Hepatocyte (in vitro differentiated cells): ENCODE measurements at regions not wholly inside any gene's neighbourhood (a gene's known extent, or its start where the extent isn't known, plus 50 kb on each side); places are given as distances from the start of the nearest gene placed in this dataset.

Experiments used
- DNase-seq: peaks from one replicate; pipeline ENCODE4 v3.0.0-alpha.2; 2016; ENCODE audit warnings: low spot score
- H2AFZ ChIP-seq: fragments of 200-600 bp; sonication (generic); 2 replicates; pipeline ENCODE4 v1.6.0; 2016; ENCODE audit warnings: antibody characterized with exemption, mild to moderate bottlenecking
- H3K27ac ChIP-seq: fragments of 200-600 bp; sonication (generic); 2 replicates; pipeline ENCODE4 v1.5.1; 2016; ENCODE audit warnings: mild to moderate bottlenecking
- H3K27me3 ChIP-seq: fragments of 200-600 bp; sonication (generic); 2 replicates; pipeline ENCODE4 v1.6.1; 2016
- H3K36me3 ChIP-seq: fragments of 200-600 bp; sonication (generic); replicated peaks from 2 replicates; pipeline ENCODE4 v1.5.1; 2016; ENCODE audit warnings: low read depth; ENCODE audit not compliant: insufficient read depth
- H3K4me1 ChIP-seq: fragments of 200-600 bp; sonication (generic); 2 replicates; pipeline ENCODE4 v1.5.1; 2016; ENCODE audit warnings: mild to moderate bottlenecking, moderate library complexity; ENCODE audit not compliant: insufficient read depth
- H3K4me2 ChIP-seq: fragments of 200-600 bp; sonication (generic); 2 replicates; pipeline ENCODE4 v1.6.0; 2016
- H3K4me3 ChIP-seq: fragments of 200-600 bp; sonication (generic); 2 replicates; pipeline ENCODE4 v1.5.1; 2016; ENCODE audit warnings: mild to moderate bottlenecking
- H3K79me2 ChIP-seq: fragments of 200-600 bp; sonication (generic); 2 replicates; pipeline ENCODE4 v1.6.0; 2017; ENCODE audit warnings: mild to moderate bottlenecking
- H3K9me2 ChIP-seq: fragments of 200-600 bp; sonication (generic); replicated peaks from 2 replicates; pipeline ENCODE4 v1.6.0; 2017; ENCODE audit warnings: mild to moderate bottlenecking; ENCODE audit not compliant: insufficient read depth
- H3K9me3 ChIP-seq: fragments of 200-600 bp; sonication (generic); 2 replicates; pipeline ENCODE4 v1.5.1; 2016; ENCODE audit warnings: low read depth, mild to moderate bottlenecking
- H4K20me1 ChIP-seq: fragments of 200-600 bp; sonication (generic); 2 replicates; pipeline ENCODE4 v1.6.0; 2016; ENCODE audit warnings: mild to moderate bottlenecking; ENCODE audit not compliant: insufficient read depth, poor library complexity, severe bottlenecking
- CTCF ChIP-seq: fragments of 200-600 bp; sonication (generic); IDR thresholded peaks from 2 replicates; pipeline ENCODE4 v1.5.1; 2016; ENCODE audit warnings: antibody characterized with exemption, mild to moderate bottlenecking; ENCODE audit not compliant: poor library complexity
- EZH2 ChIP-seq: fragments of 200-600 bp; sonication (generic); IDR thresholded peaks from 2 replicates; pipeline ENCODE4 v1.6.1; 2016; ENCODE audit warnings: antibody characterized with exemption, mild to moderate bottlenecking, borderline replicate concordance
- EZH2phosphoT487 ChIP-seq: fragments of 200-600 bp; sonication (generic); IDR thresholded peaks from one replicate; pipeline ENCODE4 v1.6.1; 2018; ENCODE audit warnings: antibody characterized with exemption, mild to moderate bottlenecking, low read depth, moderate library complexity; ENCODE audit not compliant: unreplicated experiment, severe bottlenecking
- WGBS: methylation state at CpG from one replicate; pipeline ENCODE4 v1.1.6; 2016; ENCODE audit warnings: low lambda C conversion rate; ENCODE audit errors: missing lambda C conversion rate; 5-methylcytosine and 5-hydroxymethylcytosine counted together

GRCh38 chr16:54780266-54780665 is 150.4 kb upstream of the IRX5 start:
- no peak overlapping the region for H3K27ac ChIP-seq
- no peak overlapping the region for H2AFZ ChIP-seq
- no peaks in the 10 kb centered on the region for H3K36me3 ChIP-seq
- H3K27me3 ChIP-seq, result no peaks in the 10 kb centered on the region
- no peak for TF ChIP-seq EZH2phosphoT487
- TF ChIP-seq EZH2, result no peak
- no peak for TF ChIP-seq CTCF
- no peaks in the 10 kb centered on the region for H3K9me3 ChIP-seq
- no peaks in the 10 kb centered on the region for H3K9me2 ChIP-seq
- DNase-seq, result no peak
- H3K4me1 ChIP-seq, result no peaks in the 10 kb centered on the region
- H4K20me1 ChIP-seq, result no peaks in the 10 kb centered on the region
- no peak overlapping the region for H3K4me3 ChIP-seq
- H3K4me2 ChIP-seq, result no peak overlapping the region
- no peaks in the 10 kb centered on the region for H3K79me2 ChIP-seq
- WGBS, result 64% methylated on average over 1 of the region's 1 CpG

GRCh38 chr16:54779549-54779948 is 151.1 kb upstream of the IRX5 start:
- Histone ChIP-seq H2AFZ (no peak overlapping the region), H3K4me1 (no peaks in the 10 kb centered on the region), H4K20me1 (no peaks in the 10 kb centered on the region), H3K27ac (no peak overlapping the region), H3K4me2 (no peak overlapping the region), H3K79me2 (no peaks in the 10 kb centered on the region), H3K4me3 (no peak overlapping the region), H3K9me3 (no peaks in the 10 kb centered on the region), H3K36me3 (no peaks in the 10 kb centered on the region), H3K27me3 (no peaks in the 10 kb centered on the region), H3K9me2 (no peaks in the 10 kb centered on the region)
- TF ChIP-seq CTCF (no peak), EZH2 (no peak), EZH2phosphoT487 (no peak)
- DNase-seq, result no peak

GRCh38 chr16:54774768-54775167 is 155.9 kb upstream of the IRX5 start:
- no peaks in the 10 kb centered on the region for H3K9me2 ChIP-seq
- H3K27me3 ChIP-seq, result no peaks in the 10 kb centered on the region
- no peak overlapping the region for H3K27ac ChIP-seq
- TF ChIP-seq CTCF (no peak), EZH2phosphoT487 (no peak), EZH2 (no peak)
- no peak for DNase-seq
- no peak overlapping the region for H3K4me2 ChIP-seq
- H3K79me2 ChIP-seq, result no peaks in the 10 kb centered on the region
- no peaks in the 10 kb centered on the region for H4K20me1 ChIP-seq
- no peak overlapping the region for H3K4me3 ChIP-seq
- no peak overlapping the region for H2AFZ ChIP-seq
- 85% methylated on average over 3 of the region's 3 CpGs for WGBS
- H3K4me1 ChIP-seq, result no peaks in the 10 kb centered on the region
- no peaks in the 10 kb centered on the region for H3K36me3 ChIP-seq
- H3K9me3 ChIP-seq, result no peaks in the 10 kb centered on the region

GRCh38 chr16:54772400-54772799 is 158.3 kb upstream of the IRX5 start:
- Histone ChIP-seq H3K4me3 (no peak overlapping the region), H4K20me1 (no peaks in the 10 kb centered on the region), H3K9me3 (no peaks in the 10 kb centered on the region), H2AFZ (no peak overlapping the region), H3K36me3 (no peaks in the 10 kb centered on the region), H3K79me2 (no peaks in the 10 kb centered on the region), H3K9me2 (no peaks in the 10 kb centered on the region), H3K4me1 (no peaks in the 10 kb centered on the region), H3K27me3 (no peaks in the 10 kb centered on the region), H3K4me2 (no peak overlapping the region), H3K27ac (no peak overlapping the region)
- 92% methylated on average over 4 of the region's 4 CpGs for WGBS
- TF ChIP-seq EZH2phosphoT487, result no peak
- no peak for TF ChIP-seq EZH2
- TF ChIP-seq CTCF, result no peak
- no peak for DNase-seq
